ENCODE measurements at regions not wholly inside any gene's neighbourhood (a gene's known extent, or its start where the extent isn't known, plus 50 kb on each side); places are given as distances from the start of the nearest gene placed in this dataset.

- Histone ChIP-seq H3K4me3 (ENCODE audit: low read length) (no peak overlapping the region), H3K4me1 (ENCODE audit: control insufficient read depth, low read length) (no peaks in the 10 kb centered on the region), H3F3A (ENCODE audit: control insufficient read depth, insufficient read depth) (no peaks in the 10 kb centered on the region), H3K27me3 (ENCODE audit: control insufficient read depth, low read length) (no peaks in the 10 kb centered on the region), H4K20me1 (ENCODE audit: control insufficient read depth, insufficient read depth, low read depth, low read length) (no peaks in the 10 kb centered on the region), H3K9me3 (ENCODE audit: control insufficient read depth, insufficient read depth, low read length) (no peaks in the 10 kb centered on the region), H3K36me3 (ENCODE audit: control insufficient read depth, low read length) (no peaks in the 10 kb centered on the region), H3K79me2 (ENCODE audit: control insufficient read depth, low read length) (no peaks in the 10 kb centered on the region), H3K9me2 (replicated peaks; ENCODE audit: control insufficient read depth, low read length) (no peaks in the 10 kb centered on the region), H3K27ac (ENCODE audit: low read depth, low read length) (no peak overlapping the region), H3K4me2 (ENCODE audit: low read length) (no peak overlapping the region)
- no peak for TF ChIP-seq CTCF (IDR thresholded peaks at IDR 0.05; ENCODE audit: low read depth, low read length, poor library complexity, severe bottlenecking)
Measured at GRCh38 chr9:86838519-86839497, 108.5 kb downstream of the GAS1 start.

- no peaks in the 10 kb centered on the region for H3K9me2 ChIP-seq (replicated peaks; ENCODE audit: control insufficient read depth, low read length)
- no peaks in the 10 kb centered on the region for H3K9me3 ChIP-seq (ENCODE audit: control insufficient read depth, insufficient read depth, low read length)
- no peaks in the 10 kb centered on the region for H3K27me3 ChIP-seq (ENCODE audit: control insufficient read depth, low read length)
- H3K4me1 ChIP-seq (ENCODE audit: control insufficient read depth, low read length) = no peaks in the 10 kb centered on the region
- H3F3A ChIP-seq (ENCODE audit: control insufficient read depth, insufficient read depth) = no peaks in the 10 kb centered on the region
- H3K4me3 ChIP-seq (ENCODE audit: low read length) = no peak overlapping the region
- H3K36me3 ChIP-seq (ENCODE audit: control insufficient read depth, low read length) = no peaks in the 10 kb centered on the region
- H3K4me2 ChIP-seq (ENCODE audit: low read length) = no peak overlapping the region
- TF ChIP-seq EZH2phosphoT487 (IDR thresholded peaks at IDR 0.05; ENCODE audit: borderline replicate concordance, low read length) (no peak), CTCF (IDR thresholded peaks at IDR 0.05; ENCODE audit: low read depth, low read length, poor library complexity, severe bottlenecking) (no peak)
- no peaks in the 10 kb centered on the region for H3K79me2 ChIP-seq (ENCODE audit: control insufficient read depth, low read length)
- no peaks in the 10 kb centered on the region for H4K20me1 ChIP-seq (ENCODE audit: control insufficient read depth, insufficient read depth, low read depth, low read length)
- no peak overlapping the region for H3K27ac ChIP-seq (ENCODE audit: low read depth, low read length)
Measured at GRCh38 chr9:86837345-86837744, 110.0 kb downstream of the GAS1 start.

- Histone ChIP-seq H3F3A (ENCODE audit: control insufficient read depth, insufficient read depth) (no peaks in the 10 kb centered on the region), H3K9me2 (replicated peaks; ENCODE audit: control insufficient read depth, low read length) (no peaks in the 10 kb centered on the region), H4K20me1 (ENCODE audit: control insufficient read depth, insufficient read depth, low read depth, low read length) (no peaks in the 10 kb centered on the region), H3K79me2 (ENCODE audit: control insufficient read depth, low read length) (no peaks in the 10 kb centered on the region), H3K4me2 (ENCODE audit: low read length) (no peak overlapping the region), H3K9me3 (ENCODE audit: control insufficient read depth, insufficient read depth, low read length) (no peaks in the 10 kb centered on the region), H3K27me3 (ENCODE audit: control insufficient read depth, low read length) (no peaks in the 10 kb centered on the region), H3K4me1 (ENCODE audit: control insufficient read depth, low read length) (no peaks in the 10 kb centered on the region), H3K36me3 (ENCODE audit: control insufficient read depth, low read length) (no peaks in the 10 kb centered on the region), H3K4me3 (ENCODE audit: low read length) (no peak overlapping the region), H3K27ac (ENCODE audit: low read depth, low read length) (no peak overlapping the region)
- TF ChIP-seq EZH2phosphoT487 (IDR thresholded peaks at IDR 0.05; ENCODE audit: borderline replicate concordance, low read length) = no peak
- no peak for TF ChIP-seq CTCF (IDR thresholded peaks at IDR 0.05; ENCODE audit: low read depth, low read length, poor library complexity, severe bottlenecking)
Measured at GRCh38 chr9:86836797-86837196, 110.5 kb downstream of the GAS1 start.

Measured in DOHH2 (cell line).